Upper lobe of left lung (tissue), 4 donors: ENCODE measurements at regions not wholly inside any gene's neighbourhood (a gene's known extent, or its start where the extent isn't known, plus 50 kb on each side); places are given as distances from the start of the nearest gene placed in this dataset.

Experiments used
- EP300 ChIP-seq, 4 donors: sonication (generic); formaldehyde crosslinking; IDR thresholded peaks; one replicate each; pipeline ENCODE4 v1.5.1; 2017; ENCODE audit warnings: antibody characterized with exemption in 4 of 4, control low read depth in 2 of 4
- POLR2A ChIP-seq, 4 donors: fragments of 450-650 bp; IDR thresholded peaks; one replicate each; pipeline ENCODE4 v1.5.1; 2016 to 2017; ENCODE audit warnings: antibody characterized with exemption in 4 of 4, mild to moderate bottlenecking in 2 of 4
- POLR2AphosphoS5 ChIP-seq, 2 donors: sonication (generic); formaldehyde crosslinking; IDR thresholded peaks; one replicate each; pipeline ENCODE4 v1.5.1; 2017; ENCODE audit warnings: antibody characterized with exemption in 2 of 2

- TF ChIP-seq POLR2A (IDR thresholded peaks at IDR 0.05) (no peak), POLR2AphosphoS5 (IDR thresholded peaks at IDR 0.05) (no peak), EP300 (IDR thresholded peaks at IDR 0.05) (no peak)
Measured at GRCh38 chr2:146229508-146230155, 1615.2 kb upstream of the ACVR2A start.
